ENCODE measurements at regions not wholly inside any gene's neighbourhood (a gene's known extent, or its start where the extent isn't known, plus 50 kb on each side); places are given as distances from the start of the nearest gene placed in this dataset.

DNA sequence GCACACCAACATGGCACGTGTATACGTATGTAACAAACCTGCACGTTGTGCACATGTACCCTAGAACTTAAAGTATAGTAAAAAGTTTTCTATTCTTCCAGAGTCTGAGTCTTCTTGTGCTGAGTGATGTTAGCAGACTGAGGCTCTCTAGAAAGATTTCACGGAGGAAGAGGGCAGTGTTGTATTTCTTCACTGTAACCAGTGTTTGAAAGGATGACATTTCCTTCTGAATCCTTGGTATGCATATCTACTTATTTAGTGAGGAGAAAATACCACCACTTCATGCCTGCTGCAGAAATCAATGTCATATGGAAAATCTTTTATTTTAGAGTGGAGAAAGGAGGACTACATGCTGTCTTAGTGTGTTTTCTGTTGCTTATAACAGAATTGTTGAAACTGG is 357.1 kb downstream of the CCDC85A start:
- Mint-ChIP-seq H3K9me3 (ENCODE audit: low read depth, unreplicated experiment) (no peaks in the 10 kb centered on the region), H3K4me1 (ENCODE audit: low read depth, unreplicated experiment) (no peaks in the 10 kb centered on the region), H3K4me3 (ENCODE audit: low read depth, unreplicated experiment) (no peak overlapping the region), H3K27me3 (ENCODE audit: unreplicated experiment) (no peaks in the 10 kb centered on the region), H3K36me3 (ENCODE audit: insufficient read depth, unreplicated experiment) (no peaks in the 10 kb centered on the region), H3K27ac (ENCODE audit: unreplicated experiment) (no peak overlapping the region)
- TF ChIP-seq, protein P1, sequence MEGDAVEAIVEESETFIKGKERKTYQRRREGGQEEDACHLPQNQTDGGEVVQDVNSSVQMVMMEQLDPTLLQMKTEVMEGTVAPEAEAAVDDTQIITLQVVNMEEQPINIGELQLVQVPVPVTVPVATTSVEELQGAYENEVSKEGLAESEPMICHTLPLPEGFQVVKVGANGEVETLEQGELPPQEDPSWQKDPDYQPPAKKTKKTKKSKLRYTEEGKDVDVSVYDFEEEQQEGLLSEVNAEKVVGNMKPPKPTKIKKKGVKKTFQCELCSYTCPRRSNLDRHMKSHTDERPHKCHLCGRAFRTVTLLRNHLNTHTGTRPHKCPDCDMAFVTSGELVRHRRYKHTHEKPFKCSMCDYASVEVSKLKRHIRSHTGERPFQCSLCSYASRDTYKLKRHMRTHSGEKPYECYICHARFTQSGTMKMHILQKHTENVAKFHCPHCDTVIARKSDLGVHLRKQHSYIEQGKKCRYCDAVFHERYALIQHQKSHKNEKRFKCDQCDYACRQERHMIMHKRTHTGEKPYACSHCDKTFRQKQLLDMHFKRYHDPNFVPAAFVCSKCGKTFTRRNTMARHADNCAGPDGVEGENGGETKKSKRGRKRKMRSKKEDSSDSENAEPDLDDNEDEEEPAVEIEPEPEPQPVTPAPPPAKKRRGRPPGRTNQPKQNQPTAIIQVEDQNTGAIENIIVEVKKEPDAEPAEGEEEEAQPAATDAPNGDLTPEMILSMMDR (IDR thresholded peaks at IDR 0.05; ENCODE audit: unreplicated experiment): no peak
- CTCF ChIA-PET: no interaction called here
- DNase-seq: no peak
- no TSS peak for BruUV-seq (replicated peaks)
- intact Hi-C loops (cut with micrococcal nuclease; ENCODE audit: unreplicated experiment): no loop called here

DNA sequence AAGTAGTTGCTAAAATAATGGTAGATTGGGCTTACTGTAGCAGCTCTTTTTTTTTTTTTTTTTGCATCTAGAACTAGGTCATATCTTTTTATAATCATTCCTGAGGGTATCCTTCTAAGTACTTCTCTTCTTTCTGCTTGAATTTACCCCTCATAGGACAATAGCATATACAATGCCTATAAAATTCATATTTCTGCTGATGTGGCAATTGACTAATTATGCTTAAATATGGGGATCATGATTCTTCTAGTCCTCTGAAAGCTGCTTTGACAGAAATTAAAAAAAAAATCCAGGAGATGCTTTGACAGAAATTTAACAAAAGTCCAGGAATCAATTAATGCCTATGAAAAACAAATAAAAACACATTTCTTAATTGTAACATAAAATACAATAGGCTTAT is 358.4 kb downstream of the CCDC85A start:
- no peak for DNase-seq
- CTCF ChIA-PET: interaction anchor here (0.6 to 0.7 kb wide), 3 partner anchors 40 to 226 kb away, joined by 3 to 6 read pairs (median 4); no protein-coding TSS in a partner anchor
- Mint-ChIP-seq H3K4me1 (ENCODE audit: low read depth, unreplicated experiment) (no peaks in the 10 kb centered on the region), H3K36me3 (ENCODE audit: insufficient read depth, unreplicated experiment) (no peaks in the 10 kb centered on the region), H3K27me3 (ENCODE audit: unreplicated experiment) (no peaks in the 10 kb centered on the region), H3K27ac (ENCODE audit: unreplicated experiment) (no peak overlapping the region), H3K4me3 (ENCODE audit: low read depth, unreplicated experiment) (no peak overlapping the region), H3K9me3 (ENCODE audit: low read depth, unreplicated experiment) (no peaks in the 10 kb centered on the region)
- intact Hi-C loops (cut with micrococcal nuclease; ENCODE audit: unreplicated experiment): no loop called here
- TF ChIP-seq, protein P1 (IDR thresholded peaks at IDR 0.05; ENCODE audit: unreplicated experiment): no peak
- BruUV-seq (replicated peaks): no TSS peak

DNA sequence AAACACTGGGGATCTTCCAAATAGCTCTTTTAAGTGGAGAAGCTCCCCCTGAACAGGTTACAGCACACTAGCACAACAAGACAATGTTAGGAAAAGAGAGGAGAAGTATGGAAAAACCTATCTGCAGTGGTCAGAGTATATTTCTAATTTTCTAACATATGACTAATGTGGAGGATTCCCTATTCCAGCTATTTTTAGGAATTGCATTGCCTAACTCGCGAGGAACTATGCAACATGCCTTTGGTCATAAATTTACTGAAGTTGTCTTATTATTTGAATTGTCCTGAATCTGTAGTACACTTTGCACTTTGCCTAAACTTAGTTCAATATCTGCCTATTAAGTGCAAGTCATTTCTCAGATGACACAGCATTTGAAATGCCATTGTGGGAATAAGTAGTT is 381.4 kb downstream of the CCDC85A start:
- no peaks in the 10 kb centered on the region for H3K4me1 Mint-ChIP-seq (ENCODE audit: low read depth, unreplicated experiment)
- intact Hi-C loops (cut with micrococcal nuclease; ENCODE audit: unreplicated experiment): no loop called here
- CTCF ChIA-PET: no interaction called here
- H3K9me3 Mint-ChIP-seq (ENCODE audit: low read depth, unreplicated experiment): no peaks in the 10 kb centered on the region
- DNase-seq: no peak
- H3K4me3 Mint-ChIP-seq (ENCODE audit: low read depth, unreplicated experiment): no peak overlapping the region
- no TSS peak for BruUV-seq (replicated peaks)
- no peaks in the 10 kb centered on the region for H3K36me3 Mint-ChIP-seq (ENCODE audit: insufficient read depth, unreplicated experiment)
- no peak overlapping the region for H3K27ac Mint-ChIP-seq (ENCODE audit: unreplicated experiment)
- H3K27me3 Mint-ChIP-seq (ENCODE audit: unreplicated experiment): no peaks in the 10 kb centered on the region
- TF ChIP-seq, protein P1 (IDR thresholded peaks at IDR 0.05; ENCODE audit: unreplicated experiment): no peak

DNA sequence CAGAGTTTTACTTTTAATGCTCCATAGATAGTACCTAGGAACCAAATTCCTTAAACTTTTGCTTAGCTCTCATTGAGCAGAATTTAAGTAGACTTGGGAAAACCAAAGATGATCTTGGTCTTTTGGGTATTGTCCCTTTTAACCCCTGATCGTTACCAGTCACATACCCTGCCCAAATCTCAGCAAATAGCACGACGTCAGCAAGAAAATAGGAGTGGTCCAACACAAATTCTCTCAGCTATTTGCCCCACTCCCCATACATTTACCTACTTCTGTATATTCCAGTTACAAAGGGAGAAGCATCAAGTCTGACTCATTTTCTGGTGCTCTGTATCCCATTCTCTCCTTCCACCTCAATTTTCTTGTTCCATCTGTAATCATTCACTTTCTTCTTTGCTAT is 387.3 kb downstream of the CCDC85A start:
- Mint-ChIP-seq H3K27ac (ENCODE audit: unreplicated experiment) (no peak overlapping the region), H3K9me3 (ENCODE audit: low read depth, unreplicated experiment) (no peaks in the 10 kb centered on the region), H3K4me1 (ENCODE audit: low read depth, unreplicated experiment) (no peaks in the 10 kb centered on the region), H3K27me3 (ENCODE audit: unreplicated experiment) (no peaks in the 10 kb centered on the region), H3K36me3 (ENCODE audit: insufficient read depth, unreplicated experiment) (no peaks in the 10 kb centered on the region), H3K4me3 (ENCODE audit: low read depth, unreplicated experiment) (no peak overlapping the region)
- intact Hi-C loops (cut with micrococcal nuclease; ENCODE audit: unreplicated experiment): no loop called here
- CTCF ChIA-PET: no interaction called here
- no peak for DNase-seq
- TF ChIP-seq, protein P1 (IDR thresholded peaks at IDR 0.05; ENCODE audit: unreplicated experiment): no peak
- BruUV-seq (replicated peaks): no TSS peak

DNA sequence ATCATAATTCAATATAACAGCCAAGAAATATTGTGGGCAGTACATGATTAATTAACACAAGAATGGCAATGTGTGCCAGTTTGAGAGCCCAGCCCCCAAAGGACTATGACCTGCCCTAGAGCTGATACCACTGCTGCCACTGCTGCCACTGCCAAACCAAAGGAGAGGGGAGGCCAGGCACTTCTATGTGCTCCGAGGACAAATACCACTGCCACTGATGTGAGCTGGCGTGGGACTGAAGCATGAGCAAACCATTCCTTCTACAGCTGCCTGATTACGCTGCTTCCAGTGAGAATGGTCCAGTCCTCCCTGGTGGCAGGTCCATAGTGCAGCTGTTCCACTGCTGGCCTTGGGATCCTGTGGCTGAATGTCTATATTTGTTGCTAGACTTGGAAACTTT is 392.2 kb downstream of the CCDC85A start:
- Mint-ChIP-seq H3K27me3 (ENCODE audit: unreplicated experiment) (no peaks in the 10 kb centered on the region), H3K36me3 (ENCODE audit: insufficient read depth, unreplicated experiment) (no peaks in the 10 kb centered on the region), H3K27ac (ENCODE audit: unreplicated experiment) (no peak overlapping the region), H3K9me3 (ENCODE audit: low read depth, unreplicated experiment) (no peaks in the 10 kb centered on the region), H3K4me3 (ENCODE audit: low read depth, unreplicated experiment) (no peak overlapping the region), H3K4me1 (ENCODE audit: low read depth, unreplicated experiment) (no peaks in the 10 kb centered on the region)
- no TSS peak for BruUV-seq (replicated peaks)
- CTCF ChIA-PET: no interaction called here
- TF ChIP-seq, protein P1 (IDR thresholded peaks at IDR 0.05; ENCODE audit: unreplicated experiment): no peak
- intact Hi-C loops (cut with micrococcal nuclease; ENCODE audit: unreplicated experiment): no loop called here
- no peak for DNase-seq

All from Calu3 (cell line).